Esophagus mucosa (tissue), 1 donor: ENCODE measurements at regions not wholly inside any gene's neighbourhood (a gene's known extent, or its start where the extent isn't known, plus 50 kb on each side); places are given as distances from the start of the nearest gene placed in this dataset.
A peak's percentile ranks its signal among the peaks of the same experiment; 100 is the strongest.

ENCODE experiments used
- ATAC-seq: fragments of 200-7000 bp; cut with Tn5 transposase; one replicate; pipeline ENCODE4 v1.9.1; 2020
- donor health status: DM: yes; HTN: yes; CAD: no.

DNA sequence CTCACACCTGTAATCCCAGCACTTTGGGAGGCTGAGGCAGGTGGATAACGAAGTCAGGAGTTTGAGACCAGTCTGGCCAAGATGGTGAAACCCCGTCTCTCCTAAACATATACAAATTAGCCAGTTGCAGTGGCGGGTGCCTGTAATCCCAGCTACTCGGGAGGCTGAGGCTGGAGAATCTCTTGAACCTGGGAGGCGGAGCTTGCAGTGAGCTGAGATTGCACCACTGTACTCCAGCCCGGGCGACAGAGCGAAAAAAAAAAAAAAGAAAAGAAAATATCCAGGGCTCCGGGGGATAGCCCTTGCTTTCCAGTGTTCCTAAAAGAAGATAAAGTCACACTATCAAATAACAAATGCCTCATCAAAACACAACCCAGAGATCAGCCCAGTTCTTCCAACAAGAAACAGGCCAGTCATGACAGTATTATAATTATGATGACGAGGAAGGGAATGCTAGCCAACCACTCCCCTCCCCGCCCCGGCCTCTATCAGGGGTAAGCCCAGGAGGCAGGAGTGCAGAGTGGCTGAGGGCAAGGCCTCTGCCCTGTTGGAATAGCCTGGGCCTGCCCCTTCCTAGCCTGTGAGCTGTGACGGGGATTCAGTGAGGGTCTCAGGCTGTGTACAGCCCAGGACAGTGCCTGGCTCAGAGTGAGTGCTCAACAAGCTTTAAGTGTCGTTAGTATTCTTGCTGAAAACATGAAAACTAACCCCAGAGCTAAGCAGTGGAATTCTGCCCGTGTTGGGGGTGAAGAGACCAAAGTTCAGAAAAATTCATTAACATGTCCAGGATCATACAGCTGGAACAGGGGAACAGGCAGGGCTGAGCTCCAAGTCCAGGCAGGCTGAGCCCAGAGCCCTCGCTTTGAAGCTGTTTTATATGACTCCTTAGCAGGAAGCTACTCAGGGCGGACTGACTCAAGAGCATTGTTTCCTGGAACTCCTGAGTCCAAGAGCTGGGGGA, 54.3 kb downstream of the FAM241B start:
- ATAC-seq: peak; percentile 91

GRCh38 chr10:69684981-69685353, 54.9 kb downstream of the FAM241B start:
- ATAC-seq: peak; percentile 1

GRCh38 chr10:69685426-69685801, 55.4 kb downstream of the FAM241B start:
- ATAC-seq: no peak

DNA sequence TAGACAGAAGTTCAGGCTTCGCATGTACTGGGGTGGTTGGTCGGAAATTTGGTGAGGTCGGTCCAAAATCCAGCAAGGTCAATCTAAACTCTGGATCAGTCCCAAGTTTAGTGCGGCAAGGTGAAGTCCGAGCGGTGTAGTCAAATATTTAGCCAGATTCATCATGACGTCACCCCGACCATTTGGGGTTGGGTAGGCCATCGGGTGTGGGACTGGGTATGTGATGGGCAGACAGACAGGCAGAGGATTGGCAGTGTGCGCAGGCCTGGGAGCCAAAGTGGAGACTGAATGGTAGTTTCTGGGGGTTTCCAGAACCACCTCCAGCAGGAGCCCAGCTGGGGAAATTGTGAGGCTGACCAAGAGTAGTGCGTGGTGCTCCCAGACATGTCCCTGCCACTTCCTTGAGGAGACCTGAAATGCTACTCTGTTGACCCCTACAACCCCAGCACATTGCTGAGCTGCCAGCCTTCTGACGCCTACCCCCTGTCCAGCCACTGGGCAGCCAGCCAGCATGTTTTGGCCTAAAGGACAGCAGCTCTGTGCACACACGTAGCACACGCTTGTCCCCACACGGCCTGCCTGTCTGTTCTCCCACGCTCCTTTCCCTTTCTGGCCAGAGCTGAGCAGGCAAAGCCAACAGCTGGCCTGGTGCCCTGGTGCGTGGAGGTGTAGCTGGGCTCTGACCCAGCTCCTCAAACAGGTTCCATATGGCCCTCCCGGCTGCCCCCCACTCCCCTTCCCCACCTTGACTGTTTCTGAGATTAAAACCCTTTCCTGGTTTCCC, 55.9 kb downstream of the FAM241B start:
- peak; percentile 36 for ATAC-seq

GRCh38 chr10:69686866-69687265, 56.8 kb downstream of the FAM241B start:
- no peak for ATAC-seq

DNA sequence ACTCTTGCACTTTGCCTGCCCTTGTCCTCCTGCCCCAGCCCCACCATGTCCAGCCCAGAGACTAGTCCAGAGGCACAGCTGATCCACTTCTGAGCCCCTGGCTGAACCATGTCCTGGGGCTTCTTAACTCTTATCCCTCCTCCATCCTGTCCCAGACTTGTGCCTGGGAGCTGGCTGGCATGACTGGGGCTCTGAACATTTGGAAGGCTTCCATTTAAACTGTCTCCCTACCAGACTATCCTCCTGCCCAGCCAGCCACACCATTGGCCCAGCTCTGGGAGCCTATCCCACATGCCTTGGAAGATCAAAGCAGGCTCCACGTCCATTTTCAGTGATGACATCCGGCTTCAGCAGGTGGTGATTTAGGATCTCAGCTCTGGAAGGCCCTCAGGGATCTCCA, 57.4 kb downstream of the FAM241B start:
- no peak for ATAC-seq

DNA sequence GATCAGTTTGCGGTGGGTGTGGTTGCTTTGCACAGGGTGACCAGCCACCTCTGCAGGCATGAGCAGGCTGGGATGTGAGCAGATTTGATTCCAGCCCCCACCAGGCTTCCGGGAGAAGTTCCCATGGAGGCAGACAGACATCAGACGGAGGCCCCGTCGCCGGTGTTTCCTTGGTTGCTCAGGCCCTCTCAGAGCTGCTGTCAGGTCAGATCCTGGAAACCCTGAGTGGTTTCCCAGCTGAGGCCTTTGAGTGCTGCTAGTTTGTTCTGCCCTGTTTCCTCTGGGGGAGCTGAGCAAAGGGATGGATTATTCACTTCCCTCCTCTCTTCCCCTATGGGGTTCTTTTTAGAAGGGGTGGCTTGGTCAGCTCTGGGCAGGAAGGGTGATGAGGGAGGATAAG, 62.2 kb downstream of the FAM241B start:
- ATAC-seq: no peak

GRCh38 chr10:69692891-69693290, 62.8 kb downstream of the FAM241B start:
- no peak for ATAC-seq

DNA sequence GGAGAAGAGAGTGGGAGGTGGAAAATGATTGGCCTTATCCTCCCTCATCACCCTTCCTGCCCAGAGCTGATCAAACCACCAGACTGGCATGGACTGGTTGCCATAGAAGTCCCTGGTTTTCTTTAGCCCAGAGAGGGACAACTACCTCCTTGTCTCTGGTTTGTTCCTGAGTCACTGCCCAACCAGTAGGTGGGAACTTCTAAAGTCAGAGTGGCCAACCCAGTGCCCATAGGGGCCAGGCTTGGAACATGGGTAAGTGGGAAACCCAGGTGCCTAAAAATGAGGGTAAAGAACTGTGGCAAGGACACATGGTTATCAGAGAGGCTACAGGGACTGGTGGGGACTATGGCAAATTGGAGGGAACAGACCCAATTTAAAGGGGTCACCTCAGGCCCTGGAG, 63.8 kb downstream of the FAM241B start:
- no peak for ATAC-seq

- peak; percentile 62 for ATAC-seq
These were observed 66.2 kb downstream of the FAM241B start for GRCh38 chr10:69696073-69696731.

GRCh38 chr10:69697006-69697405, 67.0 kb downstream of the FAM241B start:
- no peak for ATAC-seq

DNA sequence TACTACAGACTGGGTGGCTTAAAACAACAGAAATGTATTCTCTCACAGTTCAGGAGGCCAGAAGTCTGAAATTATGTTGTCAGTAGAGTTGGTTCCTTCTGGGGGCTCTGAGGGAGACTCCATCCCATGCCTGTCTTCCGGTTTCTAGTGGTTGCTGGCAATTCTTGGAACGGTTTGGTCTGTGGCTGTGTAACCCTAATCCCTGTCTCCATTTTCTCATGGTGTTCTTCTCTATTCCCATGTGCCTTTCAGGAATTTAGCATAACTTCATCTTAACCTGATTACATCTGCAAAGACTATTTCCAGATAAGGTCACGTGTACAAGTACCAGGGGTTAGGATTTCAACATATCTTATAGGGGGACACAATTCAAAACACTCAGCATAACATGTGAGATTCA, 73.2 kb downstream of the FAM241B start:
- ATAC-seq: no peak

GRCh38 chr10:69703766-69704630, 74.0 kb downstream of the FAM241B start:
- no peak for ATAC-seq

- ATAC-seq: no peak
These were observed 79.4 kb downstream of the FAM241B start for GRCh38 chr10:69709366-69709941.

GRCh38 chr10:69710008-69710888, 80.2 kb downstream of the FAM241B start:
- ATAC-seq: no peak

DNA sequence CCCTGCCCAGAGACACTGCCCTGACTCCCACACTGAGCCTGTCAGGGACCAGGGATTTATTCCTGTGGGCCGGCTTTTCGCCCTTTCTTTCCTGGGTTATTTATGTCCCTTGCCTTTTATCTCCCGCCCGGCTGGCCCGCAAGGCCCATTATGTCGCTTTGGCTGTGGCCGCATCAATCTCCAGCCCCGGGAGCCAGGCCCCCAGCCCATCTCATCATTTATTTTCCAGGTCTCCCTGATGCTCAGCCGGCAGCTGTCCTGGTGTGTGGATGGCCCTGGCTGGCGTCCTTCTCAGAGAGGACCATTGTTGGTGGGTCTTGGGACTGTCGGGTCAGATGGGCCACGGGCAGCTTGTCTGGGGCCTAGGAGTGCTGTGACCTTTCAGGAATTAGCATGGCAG, 82.3 kb downstream of the FAM241B start:
- no peak for ATAC-seq

- no peak for ATAC-seq
These were observed 84.5 kb downstream of the FAM241B start for GRCh38 chr10:69714572-69714971.

- ATAC-seq: no peak
These were observed 85.3 kb downstream of the FAM241B start for GRCh38 chr10:69715156-69715898.

DNA sequence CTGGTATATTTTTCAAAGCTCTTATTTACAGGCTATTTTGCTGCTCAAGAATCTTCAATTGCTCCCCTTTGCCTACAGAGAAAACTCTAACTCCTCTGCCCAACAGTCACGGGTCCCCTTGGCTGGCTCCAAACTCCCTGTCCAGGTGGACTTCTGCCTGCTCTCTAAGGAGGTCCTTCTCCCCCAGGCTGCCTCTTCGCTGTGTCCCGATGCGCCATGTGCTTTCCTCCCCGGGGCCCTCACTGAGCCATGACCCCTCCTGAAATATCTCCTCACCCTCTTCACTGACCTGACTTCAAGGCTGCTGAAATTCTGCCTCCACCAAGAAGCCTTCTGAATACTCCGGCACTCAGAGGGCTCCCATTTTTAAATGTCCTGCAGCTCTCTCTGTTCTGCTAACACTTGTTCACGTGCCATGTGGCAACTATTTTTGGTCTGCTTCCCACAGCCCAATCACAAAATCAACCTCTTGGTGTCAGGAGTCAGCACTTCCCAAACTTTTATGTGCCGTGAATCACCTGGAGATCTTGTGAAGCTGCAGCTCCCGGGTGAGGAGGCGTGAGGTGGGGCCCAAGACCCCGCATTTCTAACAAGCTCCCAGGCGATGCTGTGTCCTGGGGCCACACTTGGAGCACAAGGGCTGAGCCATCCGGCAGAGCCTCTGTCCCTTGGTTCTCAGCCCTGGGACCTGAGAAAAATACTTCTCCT, 85.7 kb upstream of the COL13A1 start:
- no peak for ATAC-seq
